Testis (tissue), 2 donors: ENCODE measurements at regions not wholly inside any gene's neighbourhood (a gene's known extent, or its start where the extent isn't known, plus 50 kb on each side); places are given as distances from the start of the nearest gene placed in this dataset.

ENCODE experiments used
- CTCF ChIP-seq, 3 experiments: fragments of 450-650 bp in 2 of 3; fragments of 200-600 bp in 1 of 3; sonication (generic) in 1 of 3; IDR thresholded peaks; one replicate each; pipeline ENCODE4 v1.5.1; 2016 to 2019; ENCODE audit warnings: antibody characterized with exemption in 3 of 3, mild to moderate bottlenecking in 2 of 3, moderate library complexity in 1 of 3
- POLR2A ChIP-seq: fragments of 450-650 bp; IDR thresholded peaks from one replicate; pipeline ENCODE4 v1.6.1; 2017; ENCODE audit warnings: antibody characterized with exemption, mild to moderate bottlenecking, moderate library complexity

DNA sequence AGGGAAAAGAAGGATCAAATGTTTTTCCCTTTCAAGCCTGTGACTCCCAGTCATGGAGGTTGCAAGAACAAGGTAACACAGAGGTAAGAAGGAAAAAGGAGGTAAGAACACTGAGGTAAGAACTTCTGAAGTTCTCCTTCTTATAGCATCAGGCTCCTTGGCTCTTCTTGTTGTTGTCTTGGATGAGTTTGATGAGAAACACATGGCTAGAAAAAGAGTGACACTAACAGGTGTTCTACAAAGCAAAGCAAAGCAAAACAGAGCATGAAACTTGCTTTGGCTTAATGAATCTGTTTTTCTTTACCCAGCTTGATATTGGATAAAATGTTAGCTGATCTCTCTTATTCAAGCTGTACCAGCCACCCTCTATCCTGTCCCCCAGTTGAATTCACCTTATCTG, 231.2 kb upstream of the F9 start:
- TF ChIP-seq POLR2A (no peak), CTCF (IDR thresholded peaks at IDR 0.05) (no peak)
